ENCODE measurements at regions not wholly inside any gene's neighbourhood (a gene's known extent, or its start where the extent isn't known, plus 50 kb on each side); places are given as distances from the start of the nearest gene placed in this dataset.
"Not testable (repeated sequence)": the region's sequence is repeated elsewhere in the genome, so short reads cannot be mapped to it uniquely, and the experiment has no call there.

- WGBS, result 79% methylated on average over 4 of the region's 4 CpGs
- Histone ChIP-seq H3K4me3 (ENCODE audit: low read depth, low read length) (no peak overlapping the region), H3K27ac (ENCODE audit: low read depth) (no peak overlapping the region), H3K4me1 (ENCODE audit: insufficient read depth) (no peaks in the 10 kb centered on the region), H3K36me3 (ENCODE audit: insufficient read depth) (no peaks in the 10 kb centered on the region)
- no peak for DNase-seq (ENCODE audit: extremely low spot score)
These were observed 240.6 kb upstream of the NOCT start for GRCh38 chr4:138774940-138775339.

- not testable (repeated sequence) for H3K4me3 ChIP-seq (ENCODE audit: low read depth, low read length); H3K36me3 ChIP-seq (ENCODE audit: insufficient read depth); H3K4me1 ChIP-seq (ENCODE audit: insufficient read depth); H3K27ac ChIP-seq (ENCODE audit: low read depth); DNase-seq (ENCODE audit: extremely low spot score)
- WGBS, result over 99% methylated on average over 4 of the region's 4 CpGs
These were observed 241.5 kb upstream of the NOCT start for GRCh38 chr4:138774125-138774524.

- Histone ChIP-seq H3K4me3 (ENCODE audit: low read depth, low read length) (no peak overlapping the region), H3K36me3 (ENCODE audit: insufficient read depth) (no peaks in the 10 kb centered on the region), H3K4me1 (ENCODE audit: insufficient read depth) (no peaks in the 10 kb centered on the region), H3K27ac (ENCODE audit: low read depth) (no peak overlapping the region)
- WGBS, result 96% methylated on average over 3 of the region's 3 CpGs
- DNase-seq (ENCODE audit: extremely low spot score), result no peak
These were observed 242.3 kb upstream of the NOCT start for GRCh38 chr4:138773321-138773720.

- Histone ChIP-seq H3K27ac (ENCODE audit: low read depth) (no peak overlapping the region), H3K36me3 (ENCODE audit: insufficient read depth) (no peaks in the 10 kb centered on the region), H3K4me3 (ENCODE audit: low read depth, low read length) (no peak overlapping the region), H3K4me1 (ENCODE audit: insufficient read depth) (no peaks in the 10 kb centered on the region)
- DNase-seq (ENCODE audit: extremely low spot score), result no peak
These were observed 243.2 kb upstream of the NOCT start for GRCh38 chr4:138772366-138772765.

- WGBS, result 75% methylated on average over 4 of the region's 4 CpGs
- DNase-seq (ENCODE audit: extremely low spot score), result no peak
These were observed 244.8 kb upstream of the NOCT start for GRCh38 chr4:138770818-138771217.

GRCh38 chr4:138766332-138766731 lies 249.2 kb upstream of the NOCT start:
- H3K27ac ChIP-seq (ENCODE audit: low read depth), result no peak overlapping the region
- no peak overlapping the region for H3K4me3 ChIP-seq (ENCODE audit: low read depth, low read length)
- no peaks in the 10 kb centered on the region for H3K4me1 ChIP-seq (ENCODE audit: insufficient read depth)
- 86% methylated on average over 8 of the region's 8 CpGs for WGBS
- DNase-seq (ENCODE audit: extremely low spot score), result no peak
- no peaks in the 10 kb centered on the region for H3K36me3 ChIP-seq (ENCODE audit: insufficient read depth)

More at GRCh38 chr4:138770818-138771217, 244.8 kb upstream of the NOCT start:
- Histone ChIP-seq H3K36me3 (ENCODE audit: insufficient read depth) (no peaks in the 10 kb centered on the region), H3K4me3 (ENCODE audit: low read depth, low read length) (no peak overlapping the region), H3K4me1 (ENCODE audit: insufficient read depth) (no peaks in the 10 kb centered on the region), H3K27ac (ENCODE audit: low read depth) (no peak overlapping the region)

- Histone ChIP-seq H3K36me3 (ENCODE audit: insufficient read depth) (no peaks in the 10 kb centered on the region), H3K4me3 (ENCODE audit: low read depth, low read length) (no peak overlapping the region), H3K4me1 (ENCODE audit: insufficient read depth) (no peaks in the 10 kb centered on the region), H3K27ac (ENCODE audit: low read depth) (no peak overlapping the region)
- no peak for DNase-seq (ENCODE audit: extremely low spot score)
- WGBS, result 95% methylated on average over 3 of the region's 3 CpGs
These were observed 250.1 kb upstream of the NOCT start for GRCh38 chr4:138765442-138765841.

GRCh38 chr4:138761638-138762220 lies 253.9 kb upstream of the NOCT start:
- Histone ChIP-seq H3K36me3 (ENCODE audit: insufficient read depth) (no peaks in the 10 kb centered on the region), H3K4me3 (ENCODE audit: low read depth, low read length) (no peak overlapping the region), H3K4me1 (ENCODE audit: insufficient read depth) (no peaks in the 10 kb centered on the region), H3K27ac (ENCODE audit: low read depth) (no peak overlapping the region)
- DNase-seq (ENCODE audit: extremely low spot score), result no peak
- WGBS, result 83% methylated on average over 1 of the region's 1 CpG

- 86% methylated on average over 2 of the region's 2 CpGs for WGBS
- no peaks in the 10 kb centered on the region for H3K36me3 ChIP-seq (ENCODE audit: insufficient read depth)
- H3K4me3 ChIP-seq (ENCODE audit: low read depth, low read length), result no peak overlapping the region
- no peak overlapping the region for H3K27ac ChIP-seq (ENCODE audit: low read depth)
- DNase-seq (ENCODE audit: extremely low spot score), result no peak
- H3K4me1 ChIP-seq (ENCODE audit: insufficient read depth), result no peaks in the 10 kb centered on the region
These were observed 256.1 kb upstream of the NOCT start for GRCh38 chr4:138759554-138759902.

- Histone ChIP-seq H3K4me3 (ENCODE audit: low read depth, low read length) (no peak overlapping the region), H3K27ac (ENCODE audit: low read depth) (no peak overlapping the region), H3K36me3 (ENCODE audit: insufficient read depth) (no peaks in the 10 kb centered on the region), H3K4me1 (ENCODE audit: insufficient read depth) (no peaks in the 10 kb centered on the region)
- DNase-seq (ENCODE audit: extremely low spot score), result no peak
- WGBS, result 83% methylated on average over 9 of the region's 9 CpGs
These were observed 256.6 kb upstream of the NOCT start for GRCh38 chr4:138758876-138759553.

GRCh38 chr4:138758196-138758595 lies 257.4 kb upstream of the NOCT start:
- Histone ChIP-seq H3K36me3 (ENCODE audit: insufficient read depth) (no peaks in the 10 kb centered on the region), H3K27ac (ENCODE audit: low read depth) (no peak overlapping the region), H3K4me3 (ENCODE audit: low read depth, low read length) (no peak overlapping the region), H3K4me1 (ENCODE audit: insufficient read depth) (no peaks in the 10 kb centered on the region)
- no peak for DNase-seq (ENCODE audit: extremely low spot score)
- 86% methylated on average over 5 of the region's 5 CpGs for WGBS

- Histone ChIP-seq H3K4me3 (ENCODE audit: low read depth, low read length) (no peak overlapping the region), H3K36me3 (ENCODE audit: insufficient read depth) (no peaks in the 10 kb centered on the region), H3K4me1 (ENCODE audit: insufficient read depth) (no peaks in the 10 kb centered on the region), H3K27ac (ENCODE audit: low read depth) (no peak overlapping the region)
- WGBS, result 83% methylated on average over 4 of the region's 4 CpGs
- no peak for DNase-seq (ENCODE audit: extremely low spot score)
These were observed 258.1 kb upstream of the NOCT start for GRCh38 chr4:138757432-138757831.

- no peak overlapping the region for H3K4me3 ChIP-seq (ENCODE audit: low read depth, low read length)
These were observed 259.1 kb upstream of the NOCT start for GRCh38 chr4:138756519-138756918.

GRCh38 chr4:138751309-138751708 lies 264.3 kb upstream of the NOCT start:
- H3K27ac ChIP-seq (ENCODE audit: low read depth), result no peak overlapping the region
- no peaks in the 10 kb centered on the region for H3K4me1 ChIP-seq (ENCODE audit: insufficient read depth)
- no peak overlapping the region for H3K4me3 ChIP-seq (ENCODE audit: low read depth, low read length)
- DNase-seq (ENCODE audit: extremely low spot score), result no peak
- H3K36me3 ChIP-seq (ENCODE audit: insufficient read depth), result no peaks in the 10 kb centered on the region
- WGBS, result 97% methylated on average over 3 of the region's 3 CpGs

More at GRCh38 chr4:138756519-138756918, 259.1 kb upstream of the NOCT start:
- H3K36me3 ChIP-seq (ENCODE audit: insufficient read depth), result no peaks in the 10 kb centered on the region
- H3K27ac ChIP-seq (ENCODE audit: low read depth), result no peak overlapping the region
- DNase-seq (ENCODE audit: extremely low spot score), result no peak
- no peaks in the 10 kb centered on the region for H3K4me1 ChIP-seq (ENCODE audit: insufficient read depth)

- no peaks in the 10 kb centered on the region for H3K36me3 ChIP-seq (ENCODE audit: insufficient read depth)
- H3K4me1 ChIP-seq (ENCODE audit: insufficient read depth), result no peaks in the 10 kb centered on the region
- H3K27ac ChIP-seq (ENCODE audit: low read depth), result no peak overlapping the region
- WGBS, result 82% methylated on average over 2 of the region's 2 CpGs
- no peak overlapping the region for H3K4me3 ChIP-seq (ENCODE audit: low read depth, low read length)
- DNase-seq (ENCODE audit: extremely low spot score), result no peak
These were observed 266.3 kb upstream of the NOCT start for GRCh38 chr4:138749303-138749702.
